CD4-positive, alpha-beta T cell treated with Interleukin-4 for 1 hour (primary cell): ENCODE measurements at regions not wholly inside any gene's neighbourhood (a gene's known extent, or its start where the extent isn't known, plus 50 kb on each side); places are given as distances from the start of the nearest gene placed in this dataset.
"Not testable (repeated sequence)": the region's sequence is repeated elsewhere in the genome, so short reads cannot be mapped to it uniquely, and the experiment has no call there.

ENCODE experiments used
- DNase-seq, 2 donors: peaks; one replicate each; pipeline ENCODE4 v3.0.0-alpha.2; 2020 to 2022

GRCh38 chr2:138324068-138324771 lies 177.3 kb upstream of the SPOPL start:
- no peak for DNase-seq

DNA sequence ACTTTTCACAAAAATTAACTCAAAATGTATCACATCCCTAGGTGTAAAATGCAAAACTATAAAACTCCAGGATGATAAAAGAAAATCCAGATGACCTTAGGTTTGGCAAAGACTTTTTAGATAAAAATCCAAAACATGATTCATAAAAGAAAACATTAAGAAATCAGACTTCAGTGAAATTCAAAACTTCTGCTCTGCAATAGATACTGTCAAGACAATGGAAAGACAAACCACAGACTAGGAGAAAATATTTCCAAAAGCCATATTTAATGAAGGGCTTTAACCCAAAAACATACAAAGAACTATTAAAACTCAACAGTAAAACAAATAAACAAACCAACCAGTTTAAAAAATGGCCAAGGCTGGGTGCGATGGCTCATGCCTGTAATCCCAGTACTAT lies 173.6 kb upstream of the SPOPL start:
- no peak for DNase-seq

- no peak for DNase-seq
These were observed 172.4 kb upstream of the SPOPL start for GRCh38 chr2:138329162-138329561.

- DNase-seq: no peak
These were observed 172.0 kb upstream of the SPOPL start for GRCh38 chr2:138329591-138329990.

- DNase-seq: no peak
These were observed 168.4 kb upstream of the SPOPL start for GRCh38 chr2:138333121-138333520.

- no peak for DNase-seq
These were observed 167.9 kb upstream of the SPOPL start for GRCh38 chr2:138333677-138334076.

DNA sequence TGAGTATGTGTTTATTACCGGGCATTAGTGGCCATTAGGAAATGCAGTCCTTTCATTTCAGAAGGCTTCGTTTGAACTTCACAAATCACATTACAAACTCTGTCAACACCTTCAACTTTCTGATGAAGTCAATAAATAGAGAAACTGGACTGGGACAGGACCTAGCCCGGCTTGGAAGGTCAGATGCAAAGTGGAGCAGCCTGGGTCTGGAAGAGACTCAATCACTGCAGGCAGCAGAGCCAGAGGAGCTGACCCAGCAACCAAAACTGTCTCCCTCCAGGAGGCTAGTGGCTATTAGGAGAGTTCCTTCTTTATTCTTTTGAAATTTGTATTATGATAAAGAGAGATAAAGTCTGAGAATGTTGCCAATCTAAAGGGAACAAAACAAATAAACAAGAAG lies 167.2 kb upstream of the SPOPL start:
- DNase-seq: no peak

- no peak for DNase-seq
These were observed 166.5 kb upstream of the SPOPL start for GRCh38 chr2:138335036-138335435.

DNA sequence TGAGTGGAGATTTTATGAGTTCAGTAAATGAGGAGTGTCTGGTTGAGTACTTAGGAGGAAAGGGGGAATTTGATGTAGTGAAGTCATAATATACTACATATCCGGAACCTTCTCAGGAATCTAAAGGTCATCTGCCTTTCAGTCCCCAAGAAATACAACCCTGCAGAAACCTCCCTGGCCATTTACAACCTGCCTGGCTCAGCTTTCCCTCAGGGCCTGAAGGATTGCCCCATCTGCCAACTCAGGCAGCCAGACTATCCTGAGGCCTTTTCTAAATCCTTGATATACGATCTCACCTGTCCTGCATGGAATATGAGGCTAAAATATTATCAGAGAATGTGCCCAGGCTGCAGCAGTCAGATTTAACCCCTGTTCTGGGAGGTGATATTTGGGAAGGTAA lies 165.4 kb upstream of the SPOPL start:
- no peak for DNase-seq

DNA sequence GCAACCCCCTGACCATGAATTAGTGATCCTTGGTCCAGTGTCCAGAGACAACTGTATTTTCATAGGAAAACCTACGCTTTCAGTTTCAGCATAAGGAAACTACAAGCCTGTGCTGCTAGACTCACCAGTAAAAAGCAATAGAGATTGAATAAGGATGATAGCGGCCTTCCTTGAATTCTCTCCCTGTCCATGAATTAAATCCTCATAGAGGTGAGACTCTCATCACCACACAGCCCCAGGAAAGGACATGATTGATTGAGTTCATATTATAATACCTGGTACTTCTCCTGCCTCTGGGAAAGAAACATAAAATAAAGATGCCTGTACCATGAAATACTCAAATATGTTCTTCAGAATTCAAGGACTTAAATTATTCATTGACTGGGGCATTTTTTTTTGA lies 146.3 kb upstream of the SPOPL start:
- no peak for DNase-seq

DNA sequence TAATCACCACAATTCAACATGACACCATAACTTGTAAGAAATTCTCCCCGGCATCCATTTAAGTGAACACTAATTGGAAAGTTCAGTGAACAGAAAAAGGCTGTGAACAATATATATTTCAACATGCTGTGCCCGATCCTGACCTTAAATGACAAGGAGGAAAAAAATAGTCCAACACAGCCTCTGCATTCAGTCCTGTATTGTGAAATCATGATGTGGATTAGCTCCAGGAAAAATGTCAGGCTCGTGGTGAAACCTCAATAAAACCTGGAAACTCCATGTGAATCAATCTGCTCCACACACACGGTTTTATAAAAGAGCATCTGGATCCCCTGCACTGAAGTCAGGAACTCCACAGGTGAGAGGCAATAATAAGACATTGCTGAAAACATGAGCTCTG lies 145.4 kb upstream of the SPOPL start:
- DNase-seq: no peak

DNA sequence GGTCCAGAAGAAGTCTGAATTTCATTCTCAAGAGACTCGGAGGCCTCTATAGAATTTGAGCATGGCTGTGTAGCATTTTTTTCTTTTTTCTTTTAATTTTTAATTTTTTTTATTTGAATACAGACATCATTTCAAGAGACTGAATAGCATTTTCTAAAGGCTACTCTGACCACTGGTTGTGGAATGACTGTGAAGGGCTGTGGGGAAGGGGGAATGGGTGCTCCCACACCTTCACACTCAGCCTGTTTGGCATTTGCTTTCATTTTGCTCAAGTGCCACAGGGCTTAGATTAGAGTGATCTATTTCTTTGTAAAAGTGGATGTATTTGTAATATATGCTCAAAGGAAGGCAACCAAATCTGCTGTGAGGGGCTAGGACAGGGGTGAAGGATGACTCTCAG lies 142.0 kb upstream of the SPOPL start:
- DNase-seq: no peak

DNA sequence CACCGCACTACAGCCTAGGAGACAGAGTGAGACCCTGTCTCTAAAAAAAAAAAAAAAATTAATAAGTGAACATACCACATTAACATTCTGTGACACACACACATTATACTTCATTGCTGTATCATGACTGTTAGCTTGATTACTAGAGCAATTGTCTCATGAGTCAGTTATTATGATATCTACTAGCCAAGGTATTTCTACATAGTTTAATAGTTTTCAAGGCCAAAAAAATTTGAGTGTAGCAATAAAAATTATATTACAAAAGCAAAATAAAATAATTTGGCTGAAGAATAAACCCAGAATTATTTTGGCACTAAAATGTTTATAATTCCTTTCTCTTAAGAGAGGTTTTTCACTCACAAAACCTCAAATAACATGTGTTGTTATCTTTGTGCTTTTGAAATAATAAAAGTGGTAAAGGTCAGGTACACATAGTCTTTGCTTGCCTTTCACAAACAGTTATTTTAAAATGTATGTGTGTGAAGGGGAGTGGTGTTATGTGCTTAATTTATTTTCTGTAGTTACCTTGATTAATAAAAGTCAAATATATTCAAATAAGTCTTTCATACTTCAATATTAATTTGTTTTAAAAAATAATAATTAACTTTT lies 136.9 kb upstream of the SPOPL start:
- DNase-seq: no peak

DNA sequence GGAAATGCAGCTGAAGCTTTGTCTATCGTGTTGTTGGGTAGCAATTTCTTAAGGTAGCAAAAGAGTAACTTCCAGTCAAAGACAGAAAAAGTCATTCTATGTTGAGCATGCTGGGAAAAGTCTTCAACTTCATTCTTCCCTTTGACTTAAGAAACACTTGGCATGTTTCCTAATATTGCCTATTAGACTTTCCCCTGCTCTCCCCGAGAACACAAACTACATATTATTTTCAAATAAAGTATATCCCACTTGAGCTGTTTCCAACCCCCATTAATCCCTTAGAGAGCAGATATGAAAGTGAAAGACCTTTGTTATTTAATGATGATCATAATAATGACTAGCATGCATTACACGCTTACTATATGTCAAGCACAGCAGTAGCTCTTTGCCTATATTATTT lies 136.0 kb upstream of the SPOPL start:
- DNase-seq: no peak

- no peak for DNase-seq
These were observed 131.7 kb upstream of the SPOPL start for GRCh38 chr2:138369856-138370255.

DNA sequence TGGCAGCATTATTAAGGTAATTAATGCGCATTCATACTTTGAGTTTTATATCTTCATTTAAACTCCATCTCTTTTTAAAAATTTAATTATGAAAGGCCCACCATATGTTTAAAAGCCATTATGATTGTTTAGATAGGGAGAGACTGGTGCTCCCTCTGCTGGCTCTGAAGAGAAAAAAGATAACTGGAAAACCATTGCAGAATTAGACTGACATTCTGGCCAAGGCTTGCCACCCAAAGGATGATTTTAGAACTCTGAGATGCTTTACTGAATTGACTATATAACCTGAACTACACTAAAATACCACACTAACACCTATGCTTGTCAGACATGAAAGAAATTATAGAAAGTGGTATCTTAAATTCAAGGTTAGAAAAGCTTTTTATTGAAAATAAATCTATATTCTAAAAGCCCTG lies 127.6 kb upstream of the SPOPL start:
- DNase-seq: no peak

GRCh38 chr2:138381373-138381772 lies 120.2 kb upstream of the SPOPL start:
- DNase-seq: no peak

GRCh38 chr2:138382672-138383071 lies 118.9 kb upstream of the SPOPL start:
- DNase-seq: no peak

DNA sequence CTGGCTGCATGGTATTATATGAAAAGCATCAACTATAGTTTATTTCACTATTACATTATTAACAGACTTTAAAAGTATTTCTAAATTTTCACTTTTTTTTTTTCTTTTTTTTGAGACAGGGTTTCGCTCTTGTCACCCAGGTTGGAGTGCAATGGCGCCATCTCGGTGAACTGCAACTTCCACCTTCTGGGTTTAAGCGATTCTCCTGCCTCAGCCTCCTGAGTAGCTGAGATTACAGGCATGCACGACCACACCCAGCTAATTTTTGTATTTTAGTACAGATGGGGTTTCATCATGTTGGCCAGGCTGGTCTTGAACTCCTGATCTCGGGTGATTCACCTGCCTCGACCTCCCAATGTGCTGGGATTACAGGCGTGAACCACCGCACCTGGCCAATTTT lies 115.4 kb upstream of the SPOPL start:
- not testable (repeated sequence) for DNase-seq

- DNase-seq: no peak
These were observed 112.5 kb upstream of the SPOPL start for GRCh38 chr2:138389063-138389462.

DNA sequence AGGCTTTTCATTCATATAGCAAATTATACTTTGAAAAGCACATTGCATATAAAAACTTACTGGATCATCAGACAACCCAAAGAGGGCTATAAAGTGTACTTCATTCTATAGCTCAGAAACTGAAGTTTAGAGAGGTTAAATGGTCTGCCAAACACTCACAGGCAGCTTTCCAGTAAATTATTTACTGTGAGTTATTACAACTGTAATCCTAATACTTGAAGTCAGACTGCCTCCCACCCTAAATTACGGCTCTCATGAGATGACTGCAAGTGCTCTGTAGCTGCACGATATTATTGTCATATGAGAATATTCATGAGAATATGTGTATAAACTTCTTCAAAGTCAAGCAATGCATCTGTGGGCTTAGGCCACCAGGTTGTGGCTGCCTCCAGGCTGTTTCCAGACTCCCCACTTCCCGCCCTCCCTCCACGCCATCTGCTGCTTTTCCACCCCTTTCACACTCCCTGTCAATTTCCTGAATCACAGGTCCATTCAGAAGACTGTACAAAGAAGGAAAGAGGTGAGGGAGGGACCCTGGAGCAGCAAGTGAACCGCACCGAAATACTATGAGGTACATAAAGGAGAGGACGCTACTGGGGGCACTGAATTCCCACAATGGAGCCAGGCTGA lies 111.1 kb upstream of the SPOPL start:
- DNase-seq: no peak

- no peak for DNase-seq
These were observed 109.6 kb upstream of the SPOPL start for GRCh38 chr2:138391946-138392345.

GRCh38 chr2:138395565-138396306 lies 105.8 kb upstream of the SPOPL start:
- DNase-seq: no peak

GRCh38 chr2:138396843-138397242 lies 104.7 kb upstream of the SPOPL start:
- no peak for DNase-seq
